Hypothalamus (tissue), 51 donors: ENCODE measurements at regions not wholly inside any gene's neighbourhood (a gene's known extent, or its start where the extent isn't known, plus 50 kb on each side); places are given as distances from the start of the nearest gene placed in this dataset.

Source experiments
- DNase-seq, 51 donors: peaks; one replicate each; lab custom pipeline; 2025; lab: John Stamatoyannopoulos, UW

DNA sequence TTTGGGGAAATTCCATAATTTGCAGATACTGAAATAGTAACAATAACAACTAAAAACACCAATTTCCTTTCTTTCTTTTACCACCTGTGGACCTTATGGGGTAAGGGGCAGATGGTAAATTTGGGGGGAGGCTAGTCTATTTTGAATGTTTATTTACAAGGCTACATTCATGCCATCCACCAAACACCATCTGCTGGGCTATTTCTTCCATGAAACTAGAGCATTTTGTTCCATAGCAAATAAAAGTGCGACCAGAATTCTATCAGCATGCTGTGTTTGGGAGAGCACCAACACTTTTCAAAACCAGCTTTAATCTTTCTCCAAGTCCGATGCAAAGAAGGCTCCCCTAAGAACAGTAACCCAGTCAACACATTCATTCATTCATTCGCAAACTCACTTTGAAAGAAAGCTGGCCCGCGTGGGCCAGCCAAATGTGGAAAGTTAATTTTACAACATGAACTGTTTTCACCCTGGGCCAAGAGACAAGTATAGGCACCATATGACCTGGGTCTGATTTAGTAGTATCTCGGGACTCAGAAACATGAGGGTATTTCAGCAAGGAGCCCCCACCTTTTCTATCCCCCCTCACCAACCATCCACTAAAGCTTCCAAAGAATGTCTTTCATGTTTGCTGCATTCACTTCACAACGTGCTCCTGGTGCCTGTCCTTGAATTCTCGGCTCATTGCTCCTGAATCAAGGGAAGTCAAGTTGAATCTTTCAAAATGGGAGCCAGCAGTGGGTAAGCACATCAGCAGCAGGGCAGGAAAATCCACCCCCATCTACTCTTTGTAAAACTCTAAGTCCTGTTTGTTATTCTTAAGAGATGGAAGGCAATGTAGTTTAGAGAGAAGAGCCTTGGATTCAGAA lies 210.6 kb downstream of the C1D start:
- no peak for DNase-seq

GRCh38 chr2:67854103-67854743 lies 208.6 kb downstream of the C1D start:
- DNase-seq = no peak

DNA sequence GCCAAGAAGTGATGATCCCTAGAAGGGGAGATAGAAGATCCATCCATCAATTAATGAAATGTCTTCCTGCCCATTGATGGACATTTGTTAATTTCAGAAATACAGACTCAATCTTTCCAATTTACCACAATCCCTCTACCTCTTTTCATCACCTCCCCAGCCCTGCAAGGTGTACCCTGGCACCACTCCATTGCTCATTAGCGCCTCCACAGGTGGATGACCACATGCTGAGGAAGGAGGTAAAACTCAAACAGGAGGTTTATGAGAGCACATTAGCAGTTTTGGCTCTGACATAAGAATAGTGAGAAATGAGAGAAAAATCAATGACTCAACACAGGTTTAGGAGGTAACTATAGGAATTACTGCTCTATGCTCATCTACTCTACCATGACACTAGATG lies 208.0 kb downstream of the C1D start:
- DNase-seq = no peak

GRCh38 chr2:67856866-67857265 lies 205.9 kb downstream of the C1D start:
- no peak for DNase-seq

DNA sequence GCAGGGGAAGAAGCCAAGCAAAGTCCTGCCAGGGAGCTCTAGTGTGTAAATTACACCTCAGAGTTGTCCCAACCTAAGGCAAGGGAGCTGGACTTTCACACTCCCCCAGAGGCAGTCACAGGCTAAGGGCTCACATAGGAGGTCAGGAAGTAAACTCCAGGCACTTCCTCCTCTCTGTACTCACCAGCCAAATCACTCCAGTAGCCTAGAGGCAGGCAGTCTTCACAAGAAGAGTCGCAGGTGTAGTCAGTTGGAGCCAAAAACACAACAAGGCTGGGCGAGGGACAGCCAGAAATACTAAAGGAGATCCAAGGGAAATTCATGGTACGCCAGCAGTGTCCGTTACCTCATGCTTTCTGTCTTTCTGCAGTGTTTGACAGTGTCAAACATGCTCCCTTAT lies 205.0 kb downstream of the C1D start:
- no peak for DNase-seq

DNA sequence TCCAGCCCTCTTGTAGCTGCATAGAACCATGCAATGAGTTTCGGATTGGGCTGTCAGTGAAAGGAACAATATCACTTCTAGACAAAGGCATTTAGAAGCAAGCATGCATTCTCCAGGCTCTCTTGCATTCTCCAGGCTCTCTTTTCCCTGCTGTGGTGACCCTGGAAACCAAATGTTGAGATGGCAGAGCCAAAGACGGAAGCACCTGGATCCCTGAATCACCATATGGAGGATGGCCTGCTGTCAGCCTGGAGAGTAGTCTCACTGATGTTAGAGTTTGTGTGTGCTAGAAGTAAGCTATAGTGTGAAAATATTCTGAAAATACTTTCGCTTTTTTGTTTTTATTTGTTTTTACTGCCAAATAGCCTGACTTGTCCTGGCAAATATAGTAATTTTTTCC lies 203.9 kb downstream of the C1D start:
- DNase-seq = no peak

GRCh38 chr2:67865917-67866316 lies 196.9 kb downstream of the C1D start:
- no peak for DNase-seq

DNA sequence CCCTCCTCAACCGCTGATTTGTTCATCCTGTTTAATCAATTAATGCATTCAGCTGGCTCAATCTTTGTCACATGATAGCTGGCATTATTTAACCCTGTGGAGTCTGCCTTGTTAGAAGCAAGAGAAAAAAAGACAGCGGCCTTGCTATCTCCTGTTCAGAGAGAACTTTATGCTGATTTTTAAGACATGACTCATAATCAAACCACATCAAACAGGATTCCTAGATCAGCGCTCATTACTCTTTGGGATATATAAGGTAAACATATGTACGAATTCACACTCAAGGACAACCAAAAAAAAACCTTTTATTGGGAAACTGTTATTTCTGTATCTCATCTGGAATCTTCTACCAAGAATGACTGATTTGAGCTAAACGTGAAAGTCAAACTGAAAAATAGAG lies 195.1 kb downstream of the C1D start:
- DNase-seq = no peak

GRCh38 chr2:67871686-67872412 lies 191.0 kb downstream of the C1D start:
- DNase-seq = peak in 1 of 51 donors; percentile 27

DNA sequence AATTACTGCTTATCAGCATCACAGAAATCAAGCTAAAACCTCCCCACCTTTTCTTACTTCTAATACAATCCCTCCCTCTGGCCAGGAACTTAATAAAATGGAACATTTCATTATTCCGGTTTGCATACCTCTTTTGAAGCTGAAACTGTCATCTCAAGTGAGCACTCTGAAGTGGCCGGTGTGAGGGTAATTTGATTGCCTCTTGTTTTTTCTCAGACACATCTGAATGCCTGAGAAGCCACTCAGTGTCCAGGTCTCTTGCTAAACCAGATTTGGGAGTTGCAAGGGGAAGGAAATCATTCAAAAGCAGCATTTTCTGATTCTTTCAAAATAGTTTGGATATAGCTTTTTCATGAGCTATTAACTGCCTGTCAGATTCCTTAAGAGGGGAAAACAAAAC lies 190.3 kb downstream of the C1D start:
- DNase-seq = no peak

GRCh38 chr2:67873916-67874315 lies 188.9 kb downstream of the C1D start:
- DNase-seq = no peak

DNA sequence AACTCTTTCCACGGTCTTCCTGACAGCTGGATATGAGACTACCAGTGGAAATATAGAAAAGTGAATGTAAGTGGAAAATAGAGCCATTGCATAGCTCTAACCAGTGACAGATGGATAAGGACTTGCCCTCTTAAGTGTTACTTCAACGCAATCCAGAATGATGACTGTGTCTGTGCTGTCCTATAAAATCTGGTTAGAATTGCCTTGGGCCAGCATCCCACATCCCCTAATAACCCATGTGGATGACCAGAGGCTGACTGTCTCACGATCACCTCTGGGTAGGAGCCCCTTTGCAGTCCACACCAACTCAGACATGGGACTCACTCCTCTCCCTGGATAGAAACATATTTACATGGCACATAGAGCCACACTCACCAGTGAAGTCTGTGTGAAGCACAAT lies 186.6 kb downstream of the C1D start:
- no peak for DNase-seq

GRCh38 chr2:67877301-67877700 lies 185.5 kb downstream of the C1D start:
- DNase-seq = no peak

DNA sequence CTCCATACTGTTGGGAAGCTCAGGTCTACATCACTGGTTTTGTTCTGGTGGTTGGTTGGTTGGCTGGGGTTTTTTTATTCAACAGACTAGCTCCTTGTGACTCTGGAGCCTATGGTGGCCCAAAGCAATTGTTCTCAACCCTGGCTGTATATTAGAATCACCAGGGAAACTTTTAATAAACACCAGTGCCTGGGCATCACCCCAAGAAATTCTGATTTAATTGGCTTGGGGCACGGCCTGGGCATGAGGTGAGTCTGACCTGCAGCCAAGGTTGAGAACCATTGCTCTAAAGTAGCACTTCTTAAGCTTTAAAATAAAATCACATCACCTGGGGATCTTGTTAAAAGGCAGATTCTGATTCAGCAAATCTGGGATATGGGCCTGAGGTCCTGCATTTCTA lies 184.1 kb downstream of the C1D start:
- peak in 2 of 51 donors; percentile 16 to 25 for DNase-seq

GRCh38 chr2:67879586-67880290 lies 183.1 kb downstream of the C1D start:
- no peak for DNase-seq

DNA sequence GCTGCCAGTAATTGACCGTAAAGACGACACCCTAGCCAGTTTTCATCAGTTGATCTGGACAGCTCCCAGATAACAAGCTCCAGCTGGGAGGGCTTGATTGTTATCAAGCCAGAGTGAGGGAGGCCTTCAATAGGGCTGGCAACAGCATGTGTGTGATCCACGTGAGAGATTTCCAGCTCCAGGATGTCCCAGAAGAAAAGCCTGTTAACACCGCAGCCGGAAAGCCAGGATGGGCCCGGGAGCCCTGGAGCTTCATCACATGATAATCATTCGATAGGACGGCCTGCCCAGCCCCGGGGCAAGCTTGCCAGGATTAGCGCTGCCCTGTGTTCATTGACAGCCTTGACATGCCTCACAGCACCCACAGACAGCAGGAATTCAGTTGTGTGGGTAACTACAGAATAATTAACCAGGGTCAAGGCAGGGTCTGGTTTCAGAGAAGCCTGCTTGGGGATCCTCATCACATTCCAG lies 182.5 kb downstream of the C1D start:
- peak in 1 of 51 donors; percentile 2 for DNase-seq

DNA sequence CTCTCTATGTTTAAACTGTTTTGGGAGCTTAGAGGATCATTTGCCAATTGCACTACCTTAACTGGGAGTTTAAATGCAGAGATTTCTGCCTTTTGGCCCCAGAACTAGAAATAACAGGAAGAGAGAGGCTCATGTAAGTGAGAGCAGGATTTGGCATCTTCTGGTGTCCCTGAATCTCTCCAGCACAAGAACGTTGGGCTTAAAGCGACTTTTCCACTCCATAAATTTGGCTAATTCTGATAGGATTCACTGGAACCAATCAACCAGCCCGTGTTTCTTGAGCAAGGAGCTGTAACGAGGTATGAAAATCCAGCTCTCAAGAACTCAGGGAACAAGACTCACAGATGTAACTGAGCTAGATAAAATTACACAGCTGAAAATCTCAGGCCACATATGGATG lies 181.0 kb downstream of the C1D start:
- DNase-seq = no peak

- no peak for DNase-seq
Measured at GRCh38 chr2:67883316-67884087, 179.3 kb downstream of the C1D start.

- no peak for DNase-seq
Measured at GRCh38 chr2:67888351-67889005, 174.3 kb downstream of the C1D start.

GRCh38 chr2:67889056-67889455 lies 173.7 kb downstream of the C1D start:
- DNase-seq = no peak
